ENCODE measurements at regions not wholly inside any gene's neighbourhood (a gene's known extent, or its start where the extent isn't known, plus 50 kb on each side); places are given as distances from the start of the nearest gene placed in this dataset.
"Not testable (repeated sequence)": the region's sequence is repeated elsewhere in the genome, so short reads cannot be mapped to it uniquely, and the experiment has no call there.

DNA sequence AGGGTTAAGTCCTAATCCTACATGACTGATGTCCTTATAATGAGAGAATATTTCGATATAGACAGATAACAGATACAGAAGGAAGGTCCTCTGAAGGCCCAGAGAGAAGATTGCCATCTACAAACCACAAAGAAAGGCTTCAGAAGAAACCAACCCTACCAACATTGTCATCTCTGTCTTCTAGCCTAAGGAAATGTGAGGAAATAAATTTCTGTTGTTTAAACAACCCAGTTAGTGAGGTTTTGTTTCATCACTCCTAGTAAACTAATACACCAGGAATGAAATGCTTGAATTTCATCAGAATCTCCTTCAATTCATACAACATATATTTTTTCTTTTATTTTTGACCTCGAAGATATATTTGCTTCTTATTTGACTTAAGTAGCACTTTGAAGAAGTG is 1527.8 kb downstream of the STIM2 start:
- DNase-seq (ENCODE audit: low spot score), result no peak

DNA sequence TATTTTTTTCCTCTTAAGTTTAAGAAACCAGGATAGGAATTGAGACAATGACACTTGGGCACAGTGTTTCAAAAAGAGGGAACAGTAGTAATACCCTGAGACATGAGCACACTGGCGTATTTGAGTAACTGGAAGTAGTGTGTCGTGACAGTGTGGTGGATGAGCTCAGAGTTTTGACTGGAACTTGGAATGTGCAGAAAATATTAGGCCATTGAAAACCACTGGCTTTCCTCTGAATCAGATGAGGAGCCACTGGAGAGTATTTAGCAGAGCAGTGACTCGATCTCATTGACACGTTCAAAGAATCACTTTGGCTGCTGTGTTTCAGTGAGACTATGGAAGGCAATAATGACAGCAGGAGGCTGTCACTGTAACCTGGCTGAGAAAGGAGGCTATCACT is 1531.2 kb downstream of the STIM2 start:
- no peak for DNase-seq (ENCODE audit: low spot score)

DNA sequence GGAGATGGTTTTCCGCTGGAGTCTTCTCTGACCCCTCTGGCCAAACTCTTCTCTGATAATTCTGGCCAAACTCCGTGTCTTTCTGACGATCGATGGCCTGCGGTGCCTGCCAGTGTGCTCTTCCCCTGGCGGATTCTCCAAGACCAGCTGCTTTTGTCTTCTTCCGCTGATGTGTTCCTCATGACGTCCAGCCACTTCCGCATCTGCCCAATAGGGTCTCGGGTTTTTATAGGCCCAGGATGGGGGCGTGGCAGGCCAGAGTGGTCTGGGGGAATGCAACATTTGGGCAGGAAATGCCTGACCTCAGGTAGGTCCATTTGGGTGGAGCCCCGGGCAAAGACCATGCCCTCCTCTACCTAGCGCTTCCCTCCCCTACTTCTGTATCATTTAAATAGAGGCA is 1542.1 kb downstream of the STIM2 start:
- DNase-seq (ENCODE audit: low spot score), result no peak

DNA sequence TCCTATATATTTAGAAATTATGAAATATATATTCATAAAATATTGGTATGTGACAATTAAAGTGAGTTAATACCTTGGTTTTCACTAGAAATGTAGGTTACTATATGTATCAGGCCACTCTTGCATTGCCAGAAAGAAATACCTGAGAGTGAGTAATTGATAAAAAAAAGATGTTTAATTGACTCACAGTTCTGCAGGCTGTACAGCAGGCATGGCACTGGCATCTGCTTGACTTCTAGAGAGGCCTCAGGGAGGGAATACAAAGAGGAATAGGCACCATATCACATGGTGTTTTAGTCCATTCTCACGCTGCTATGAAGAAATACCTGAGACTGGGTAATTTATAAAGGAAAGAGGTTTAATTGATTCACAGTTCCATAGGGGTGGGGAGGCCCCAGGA is 1560.6 kb downstream of the STIM2 start:
- no peak for DNase-seq (ENCODE audit: low spot score)

DNA sequence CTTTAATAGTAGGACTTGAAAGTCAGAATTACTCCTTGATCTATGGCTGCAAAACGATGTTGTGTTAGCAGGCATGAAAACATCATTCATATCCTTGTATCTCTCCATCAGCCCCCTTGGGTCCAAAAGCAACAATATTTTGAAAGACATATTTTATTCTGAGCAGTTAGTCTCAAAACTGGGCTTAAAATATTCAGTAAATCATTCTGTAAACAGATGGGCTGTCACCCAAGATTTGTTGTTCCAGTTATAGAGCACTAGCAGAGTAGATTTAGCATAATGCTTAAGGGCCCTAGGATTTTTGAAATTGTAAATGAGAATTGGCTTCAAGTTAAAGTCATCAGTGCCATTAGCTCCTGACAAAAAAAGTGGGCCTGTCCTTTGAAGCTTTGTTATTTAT is 1565.6 kb downstream of the STIM2 start:
- DNase-seq (ENCODE audit: low spot score), result no peak

DNA sequence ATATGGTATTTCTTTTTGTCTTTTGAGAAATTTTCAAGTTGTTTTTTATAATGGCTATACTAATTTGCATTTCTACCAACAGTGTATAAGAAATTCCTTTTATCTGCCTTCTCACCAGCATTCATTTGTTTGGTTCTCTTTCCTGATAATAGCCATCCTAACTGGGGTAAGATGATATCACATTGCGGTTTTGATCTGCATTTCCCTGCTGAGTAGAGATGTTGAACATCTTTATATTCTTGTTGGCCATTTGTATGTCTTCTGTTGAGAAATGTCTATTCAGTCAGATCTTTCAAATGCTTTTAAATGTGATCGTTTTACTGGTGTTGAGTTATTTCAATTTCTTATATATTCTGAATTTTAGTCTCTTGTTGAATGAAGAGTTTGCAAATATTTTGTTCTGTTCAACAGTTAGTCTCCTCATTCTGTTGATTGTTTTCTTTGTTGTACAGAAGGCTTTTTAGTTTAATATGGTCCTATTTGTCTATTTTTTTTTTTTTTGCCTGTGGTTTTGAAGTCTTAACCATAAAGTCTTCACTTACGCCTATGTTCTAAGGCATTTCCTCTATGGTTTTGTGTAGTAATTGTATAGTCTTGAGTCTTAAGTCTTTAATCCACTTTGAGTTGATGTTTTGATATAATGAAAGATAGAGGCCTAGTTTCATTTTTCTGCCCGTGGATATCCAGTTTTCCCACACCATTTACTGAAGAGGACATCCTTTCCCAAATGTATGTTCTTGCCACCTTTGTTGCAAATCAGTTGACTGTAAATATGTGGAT is 1566.9 kb downstream of the STIM2 start:
- DNase-seq (ENCODE audit: low spot score), result no peak

DNA sequence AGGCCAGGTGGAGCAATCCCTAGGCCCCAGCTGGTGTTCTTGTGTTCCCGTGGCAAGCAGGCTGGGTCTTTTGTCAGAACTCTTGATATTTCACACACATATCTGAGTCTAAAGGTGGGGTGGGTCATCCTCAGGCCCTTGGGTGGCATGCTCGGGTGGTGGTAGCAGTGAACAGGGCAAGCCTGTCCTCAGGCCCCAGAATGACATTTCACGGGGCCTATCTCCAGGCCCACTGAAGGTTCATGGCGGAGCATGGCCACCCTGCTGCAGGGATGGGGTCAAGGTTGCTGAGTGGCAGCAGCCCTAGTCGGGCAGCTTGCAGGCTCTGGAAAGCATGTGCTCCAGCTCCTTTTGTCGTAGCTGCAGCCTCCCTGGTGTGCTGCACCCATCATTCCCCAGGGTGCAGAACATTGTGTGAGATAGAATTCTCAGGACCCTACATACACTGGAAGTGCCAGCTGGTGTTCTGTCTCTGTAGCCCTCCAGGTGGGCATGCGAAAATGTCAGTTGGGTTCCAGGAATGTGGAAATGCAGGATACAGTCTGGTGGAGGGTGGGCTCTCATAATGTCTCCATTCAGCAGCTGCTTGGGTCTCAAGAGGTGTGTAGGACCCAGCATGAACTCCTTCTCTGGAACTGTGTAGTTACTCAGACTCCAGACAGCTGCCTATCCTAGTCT is 1571.8 kb downstream of the STIM2 start:
- DNase-seq (ENCODE audit: low spot score), result no peak

DNA sequence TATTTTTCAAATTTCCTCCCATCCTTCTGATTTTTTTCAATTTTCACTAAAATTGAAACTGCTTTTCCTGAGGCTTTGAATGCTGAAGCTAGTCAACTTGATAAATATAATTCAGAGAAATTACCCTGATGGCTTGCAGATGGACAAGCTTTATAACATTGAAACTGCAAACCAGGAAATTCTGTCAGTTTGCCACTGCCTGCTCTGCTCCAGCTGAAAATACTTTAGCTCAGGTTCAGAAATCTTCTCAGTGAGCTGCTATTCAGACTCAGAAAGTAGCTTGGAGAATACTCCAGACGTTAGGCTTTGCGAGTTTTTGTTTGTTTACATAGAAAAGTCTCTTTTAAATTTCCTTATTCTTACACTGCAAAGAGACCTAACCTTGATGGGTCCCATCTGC is 1574.7 kb downstream of the STIM2 start:
- no peak for DNase-seq (ENCODE audit: low spot score)

DNA sequence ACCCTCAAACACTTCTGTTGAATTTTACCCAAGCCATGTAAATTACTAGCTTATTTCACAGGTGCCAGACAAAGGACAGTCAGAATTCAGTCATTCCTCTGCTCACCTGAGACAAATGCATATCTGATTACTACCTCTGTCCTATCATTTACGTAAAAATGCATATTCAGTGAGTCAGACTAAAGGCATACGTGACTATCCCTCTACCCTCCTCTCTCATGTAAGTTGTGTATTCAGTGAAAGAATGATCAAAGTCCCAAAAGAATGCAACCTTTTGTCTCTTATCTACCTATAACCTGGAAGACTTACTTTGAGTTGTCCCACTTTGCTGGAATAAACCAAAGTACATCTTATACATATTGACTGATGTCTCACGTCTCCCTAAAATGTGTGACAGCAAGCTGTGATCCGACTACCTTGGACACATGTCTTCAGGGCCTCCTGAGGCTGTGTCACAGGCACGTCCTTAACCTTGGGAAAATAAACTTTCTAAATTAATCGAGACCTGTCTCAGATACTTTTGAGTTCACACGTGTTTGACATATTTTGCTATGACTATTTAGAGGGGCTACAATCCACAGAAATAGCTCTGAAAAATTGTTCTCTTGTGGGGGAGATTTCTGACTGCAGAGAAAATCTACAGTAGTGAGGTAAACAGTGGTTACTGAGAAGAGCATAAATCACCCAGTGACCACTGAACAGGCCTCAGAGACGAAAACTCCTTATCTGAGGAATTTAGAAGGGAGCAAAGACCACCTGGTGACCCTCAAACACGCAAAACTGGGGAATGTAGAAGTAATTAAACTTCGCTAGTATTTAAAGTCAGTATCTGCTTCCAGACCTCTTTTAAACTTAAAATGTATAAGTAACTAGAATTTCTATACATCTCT is 1575.8 kb downstream of the STIM2 start:
- DNase-seq (ENCODE audit: low spot score), result no peak

DNA sequence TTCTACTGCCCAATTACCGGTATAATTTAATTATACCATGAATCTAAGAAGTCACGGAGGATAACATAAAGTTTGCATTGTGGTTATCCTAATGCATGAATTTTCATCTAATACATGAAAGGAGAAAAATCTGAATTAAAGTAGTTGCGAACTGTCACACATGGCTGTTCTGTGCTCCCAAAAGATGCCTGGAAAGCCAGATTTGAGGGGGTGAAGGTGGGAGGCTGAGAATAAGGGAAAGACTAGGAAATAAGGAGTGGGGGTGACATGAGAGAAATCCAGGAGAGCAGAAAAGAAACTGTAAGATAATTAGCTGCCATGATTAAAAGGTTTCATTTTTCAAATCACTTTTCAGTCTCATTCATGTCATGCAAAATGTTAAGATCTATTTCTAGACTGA is 1582.7 kb downstream of the STIM2 start:
- no peak for DNase-seq (ENCODE audit: low spot score)

DNA sequence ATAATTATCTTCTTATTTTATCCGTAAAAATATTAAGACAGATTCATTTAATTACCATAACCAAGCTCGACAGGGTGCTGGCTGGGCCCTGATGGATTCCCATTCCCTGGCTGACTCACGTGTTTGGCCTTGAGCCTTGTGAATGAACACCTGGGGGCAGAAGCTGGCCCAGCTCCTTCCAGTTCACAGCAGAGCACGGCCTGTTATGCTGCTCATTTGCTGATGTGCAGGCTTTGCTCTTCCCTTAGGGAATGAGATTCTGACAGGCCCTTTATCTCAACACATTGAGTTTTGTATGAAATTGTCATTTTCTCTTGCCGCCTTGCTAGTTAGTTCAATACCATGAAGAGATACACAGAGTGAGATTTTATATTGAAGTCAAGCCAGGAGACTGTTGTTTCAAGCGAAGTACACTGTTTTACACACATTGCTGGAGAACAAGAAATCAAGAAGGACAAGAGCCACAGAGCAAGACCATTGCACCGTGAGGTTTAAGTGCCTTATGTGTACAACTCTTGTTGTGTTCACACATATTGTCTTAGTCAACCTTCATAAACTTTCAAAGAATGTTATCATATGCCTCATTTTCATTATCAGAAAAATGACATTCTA is 1583.3 kb downstream of the STIM2 start:
- DNase-seq (ENCODE audit: low spot score), result no peak

DNA sequence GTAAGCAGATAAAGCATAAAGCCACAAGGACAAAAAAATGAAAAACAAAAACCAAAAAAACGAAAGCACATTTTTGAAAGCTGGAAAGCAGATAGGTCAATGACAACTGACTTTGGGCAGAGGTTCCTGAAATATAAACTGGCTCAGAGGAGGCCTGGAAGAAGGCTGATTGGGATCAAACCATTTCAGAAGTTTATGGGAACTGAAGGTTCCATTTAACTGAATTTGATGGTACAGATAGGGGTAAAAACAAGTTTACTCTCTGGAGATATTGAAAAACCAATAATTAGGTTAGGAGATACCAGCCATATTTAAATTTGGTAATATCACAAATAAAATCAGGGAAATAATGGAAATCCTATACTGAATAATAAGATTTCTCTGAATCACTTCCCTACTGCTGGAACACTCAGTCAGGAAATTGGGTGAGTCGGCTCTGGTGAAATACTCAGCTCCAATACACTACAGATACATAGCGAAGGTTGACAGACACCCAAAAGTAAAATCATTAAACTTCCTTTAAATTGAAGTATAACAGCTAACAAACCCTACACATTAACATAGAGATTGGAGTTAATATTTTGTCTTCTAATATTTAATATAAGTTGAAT is 1584.3 kb downstream of the STIM2 start:
- no peak for DNase-seq (ENCODE audit: low spot score)

DNA sequence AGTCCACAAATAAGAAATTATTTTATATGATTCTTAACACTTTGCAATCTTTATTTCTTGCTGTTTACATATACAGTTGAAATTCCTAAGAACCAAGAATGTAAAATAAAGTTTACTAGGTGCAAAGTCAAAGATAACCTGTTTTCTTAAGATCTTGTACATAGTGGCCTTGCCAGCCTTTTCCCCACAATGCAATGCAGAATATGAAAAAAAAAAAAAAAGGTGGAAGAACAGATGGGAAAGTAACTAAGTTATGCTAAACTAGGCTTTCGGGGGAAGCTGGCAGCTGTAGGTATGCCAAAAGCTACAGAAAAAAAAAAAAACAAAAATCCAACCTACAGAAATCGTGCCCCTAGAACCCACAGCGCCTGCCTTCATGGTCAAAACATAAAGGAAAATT is 1588.4 kb downstream of the STIM2 start:
- no peak for DNase-seq (ENCODE audit: low spot score)

DNA sequence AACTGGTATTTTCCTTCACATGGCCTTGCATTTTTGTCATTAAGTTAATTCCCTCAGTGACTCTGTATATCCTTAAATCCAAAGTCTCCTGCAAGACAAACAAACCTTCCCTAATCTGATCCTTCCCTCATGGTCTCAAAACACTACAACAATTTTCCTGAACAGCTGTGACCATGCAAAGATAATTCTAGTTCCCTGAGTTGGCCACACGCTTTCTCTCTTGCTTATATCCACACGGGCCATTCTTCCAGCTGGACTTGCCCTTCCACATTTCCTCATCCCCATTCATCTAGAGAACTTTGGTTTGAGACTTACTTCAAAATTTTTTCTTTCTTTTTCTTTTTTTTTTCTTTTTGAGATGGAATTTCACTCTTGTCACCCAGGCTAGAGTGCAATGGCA is 1590.7 kb downstream of the STIM2 start:
- no peak for DNase-seq (ENCODE audit: low spot score)

DNA sequence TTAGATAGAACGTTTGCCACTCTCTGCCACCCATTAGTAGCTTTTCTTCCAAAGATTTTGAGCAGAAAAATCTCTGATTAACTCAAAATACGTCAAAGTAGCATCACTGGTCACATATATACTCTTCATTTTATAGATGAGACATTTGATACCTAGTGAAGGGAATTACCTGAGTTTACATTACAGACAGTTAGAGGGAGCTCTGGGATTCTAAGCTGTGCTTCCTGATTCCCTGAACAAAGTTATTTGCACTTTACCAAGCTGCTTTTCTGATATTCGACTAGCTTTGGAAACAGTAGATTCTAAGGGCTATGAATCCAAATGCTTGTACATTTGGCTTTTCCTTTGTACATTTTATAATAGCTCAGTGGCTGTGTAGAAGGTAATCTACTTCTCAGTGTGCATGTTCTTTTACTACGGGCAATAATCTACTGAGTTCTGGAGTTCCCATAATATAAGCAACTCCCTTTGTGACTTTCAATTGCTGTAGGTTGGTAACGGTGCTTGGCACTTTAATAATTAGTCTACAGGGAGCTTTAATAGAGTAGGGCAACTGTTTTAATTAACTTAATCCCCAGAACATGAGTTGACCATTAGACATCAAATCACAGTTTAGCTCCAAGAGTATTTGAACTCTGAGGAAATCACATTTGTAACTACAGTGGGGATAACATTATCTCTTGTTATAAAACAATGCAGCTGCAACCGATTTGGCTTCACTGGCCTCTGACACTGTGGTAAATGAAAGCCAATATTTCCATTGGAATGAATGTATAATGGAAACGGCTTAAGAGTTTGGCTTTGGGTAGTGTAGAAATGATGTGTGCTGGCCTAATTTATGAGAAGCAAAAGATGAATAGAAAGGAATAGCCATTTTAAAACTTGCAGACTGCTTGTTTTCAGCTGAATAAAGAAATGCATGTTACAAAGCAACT is 1602.4 kb downstream of the STIM2 start:
- DNase-seq (ENCODE audit: low spot score), result peak; percentile 5

DNA sequence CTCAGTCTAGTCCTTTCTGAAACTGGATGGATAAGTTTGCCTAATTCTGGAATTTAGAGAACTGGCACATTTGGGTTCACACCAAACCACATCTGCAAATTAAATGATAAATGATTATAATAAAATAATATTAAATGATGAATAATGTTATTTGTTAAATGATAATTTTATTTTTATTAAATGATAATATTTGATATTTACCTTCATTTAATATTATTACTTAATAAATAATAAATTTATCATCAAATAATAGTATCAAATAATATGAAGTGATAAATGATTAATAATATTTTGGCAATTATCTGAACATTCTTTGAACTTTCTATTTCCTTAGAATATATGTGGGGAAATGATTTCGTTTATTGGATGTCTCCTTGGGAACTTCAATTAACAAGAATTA is 1604.2 kb downstream of the STIM2 start:
- no peak for DNase-seq (ENCODE audit: low spot score)

DNA sequence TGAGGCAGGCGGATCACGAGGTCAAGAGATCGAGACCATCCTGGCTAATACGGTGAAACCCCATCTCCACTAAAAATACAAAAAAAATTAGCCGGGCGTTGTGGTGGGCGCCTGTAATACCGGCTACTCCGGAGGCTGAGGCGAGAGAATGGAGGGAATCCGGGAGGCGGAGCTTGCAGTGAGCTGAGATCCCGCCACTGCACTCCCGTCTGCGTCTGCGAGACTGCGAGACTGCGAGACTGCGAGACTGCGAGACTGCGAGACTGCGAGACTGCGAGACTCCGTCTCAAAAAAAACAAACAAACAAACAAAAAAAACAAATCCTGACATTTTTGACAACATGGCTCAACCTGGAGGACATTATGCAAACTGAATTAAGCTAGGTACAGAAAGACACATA is 1606.2 kb downstream of the STIM2 start:
- not testable (repeated sequence) for DNase-seq (ENCODE audit: low spot score)

DNA sequence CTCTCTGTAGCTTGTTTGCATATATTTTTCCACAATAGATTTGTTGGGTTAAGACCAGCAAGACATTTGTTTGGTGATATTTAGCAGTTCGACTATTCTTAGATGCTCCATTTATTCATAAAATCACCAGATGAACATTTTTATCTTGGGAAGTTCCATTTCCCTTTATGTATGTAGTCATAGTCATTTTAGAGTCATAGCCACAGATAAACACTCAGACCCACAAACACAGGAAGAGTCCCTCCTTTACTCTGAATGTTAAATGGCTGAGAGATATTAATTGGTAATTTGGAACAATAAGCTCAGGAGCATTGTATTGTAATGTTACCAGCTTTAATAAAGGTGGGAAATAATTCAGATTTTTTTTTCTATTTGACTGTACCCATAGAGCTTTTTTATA is 1608.7 kb downstream of the STIM2 start:
- DNase-seq (ENCODE audit: low spot score), result no peak

DNA sequence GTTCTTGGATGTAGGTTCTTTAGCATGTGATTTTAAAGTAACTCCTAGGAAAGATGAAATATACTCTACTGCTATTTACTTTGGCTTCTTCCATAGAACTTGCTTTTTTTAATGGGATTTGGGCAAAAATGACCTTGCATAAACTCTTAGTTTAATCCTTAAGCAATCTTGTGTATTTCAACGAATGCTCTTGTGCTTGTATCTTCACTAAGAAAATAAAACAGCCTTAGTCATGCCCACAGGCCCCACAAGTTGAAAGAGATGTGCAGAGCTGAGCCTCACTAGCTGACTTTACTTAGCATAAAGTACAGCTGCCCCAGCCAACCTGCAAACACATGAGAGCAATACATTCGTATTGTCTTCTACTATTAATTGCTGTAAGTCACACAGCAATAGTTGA is 1609.2 kb downstream of the STIM2 start:
- no peak for DNase-seq (ENCODE audit: low spot score)

DNA sequence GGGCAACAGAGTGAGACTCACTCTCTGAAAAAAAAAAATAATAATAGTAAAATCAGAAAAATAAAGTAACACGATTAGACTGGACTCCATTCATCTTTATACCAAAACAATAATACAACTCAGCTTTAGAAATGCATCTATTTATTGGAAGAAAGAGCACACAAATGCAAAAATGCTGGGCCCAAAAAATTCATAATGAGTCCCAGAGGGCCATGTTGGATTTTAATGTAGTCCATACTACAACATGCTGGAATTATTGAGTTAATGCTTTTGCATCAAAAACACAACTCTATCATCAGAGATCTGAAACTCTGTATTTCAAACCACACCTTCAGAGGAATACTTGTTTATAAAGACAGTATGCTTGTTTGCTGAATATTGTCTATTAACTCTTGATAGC is 1614.7 kb downstream of the STIM2 start:
- no peak for DNase-seq (ENCODE audit: low spot score)

DNA sequence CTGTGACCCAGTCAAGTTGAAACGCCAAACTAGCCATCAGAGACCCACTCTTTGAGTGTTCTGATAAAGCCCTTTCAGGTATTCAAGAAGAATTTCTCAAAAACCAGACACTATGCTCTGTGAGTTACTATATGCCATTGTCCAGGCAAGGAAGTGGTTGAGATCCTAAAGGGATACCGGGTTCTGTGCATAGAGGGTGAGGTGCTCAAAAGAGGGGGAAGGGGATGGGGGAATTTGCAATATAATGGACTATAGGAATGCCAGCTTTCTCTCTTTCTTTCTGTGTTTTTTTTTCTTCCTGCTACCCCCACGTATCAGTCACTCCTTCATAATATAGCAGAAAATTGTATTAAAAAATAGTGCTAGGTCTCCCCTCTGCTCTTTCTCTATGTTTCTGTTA is 1619.0 kb downstream of the STIM2 start:
- DNase-seq (ENCODE audit: low spot score), result no peak

All from SW480 (cell line).